Uterus (tissue), 3 donors: ENCODE measurements at regions not wholly inside any gene's neighbourhood (a gene's known extent, or its start where the extent isn't known, plus 50 kb on each side); places are given as distances from the start of the nearest gene placed in this dataset.

Experiments used
- DNase-seq, 2 donors: peaks; one replicate each; pipeline ENCODE4 v3.0.0-alpha.2; 2019 to 2020
- H3K27ac ChIP-seq, 2 donors: fragments of 200-600 bp; sonication (generic); 1 replicate in 1 of 2; 2 replicates in 1 of 2; pipeline ENCODE4 v1.5.1; 2016 to 2018
- H3K27me3 ChIP-seq, 2 donors: fragments of 200-600 bp; sonication (generic); one replicate each; pipeline ENCODE4 v1.5.1; 2018 to 2019; ENCODE audit warnings: control low read depth in 1 of 2
- H3K36me3 ChIP-seq, 2 donors: fragments of 200-600 bp; sonication (generic); one replicate each; pipeline ENCODE4 v1.5.1; 2019; ENCODE audit warnings: control low read depth in 1 of 2
- H3K4me1 ChIP-seq, 2 donors: fragments of 200-600 bp; sonication (generic); one replicate each; pipeline ENCODE4 v1.5.1; 2018 to 2019; ENCODE audit warnings: control low read depth in 1 of 2
- H3K4me3 ChIP-seq, 2 donors: fragments of 200-600 bp; sonication (generic); 1 replicate in 1 of 2; 2 replicates in 1 of 2; pipeline ENCODE4 v1.5.1; 2018 to 2019; ENCODE audit warnings: mild to moderate bottlenecking in 1 of 2
- H3K9me3 ChIP-seq, 2 donors: fragments of 200-600 bp; sonication (generic); one replicate each; pipeline ENCODE4 v1.5.1; 2019; ENCODE audit warnings: control low read depth in 1 of 2
- CTCF ChIP-seq, 4 experiments: fragments of 200-600 bp in 2 of 4; fragments of 450-650 bp in 2 of 4; sonication (generic) in 2 of 4; IDR thresholded peaks; one replicate each; pipeline ENCODE4 v1.5.1; 2016 to 2019; ENCODE audit warnings: antibody characterized with exemption in 4 of 4, mild to moderate bottlenecking in 2 of 4, moderate library complexity in 1 of 4
- POLR2A ChIP-seq, 2 donors: fragments of 450-650 bp; IDR thresholded peaks; one replicate each; pipeline ENCODE4 v1.6.1; 2016; ENCODE audit warnings: antibody characterized with exemption in 2 of 2, mild to moderate bottlenecking in 1 of 2, moderate library complexity in 1 of 2
- intact Hi-C: fragments of 100-400 bp; cut with DNase I; formaldehyde crosslinking; loops from one replicate; pipeline ENCODE4 v1.15.1; 2023; ENCODE audit warnings: low total_unique reads
- donor health status: DM: yes; HTN: yes; CAD: no.

- Histone ChIP-seq H3K4me3 (no peak overlapping the region), H3K27me3 (no peaks in the 10 kb centered on the region), H3K36me3 (no peaks in the 10 kb centered on the region), H3K27ac (no peak overlapping the region), H3K4me1 (no peaks in the 10 kb centered on the region), H3K9me3 (no peaks in the 10 kb centered on the region)
- intact Hi-C loops: no loop called here
- DNase-seq: no peak
- TF ChIP-seq CTCF (IDR thresholded peaks at IDR 0.05) (no peak), POLR2A (IDR thresholded peaks at IDR 0.05) (no peak)
These were observed 464.2 kb downstream of the CCDC85A start for GRCh38 chr2:56647997-56648396.

- no peak overlapping the region for H3K4me3 ChIP-seq
- no peak overlapping the region for H3K27ac ChIP-seq
- intact Hi-C loops: no loop called here
- DNase-seq: no peak
- H3K36me3 ChIP-seq: no peaks in the 10 kb centered on the region
- no peaks in the 10 kb centered on the region for H3K4me1 ChIP-seq
- H3K9me3 ChIP-seq: no peaks in the 10 kb centered on the region
- TF ChIP-seq CTCF (IDR thresholded peaks at IDR 0.05): no peak
- no peak for TF ChIP-seq POLR2A (IDR thresholded peaks at IDR 0.05)
- H3K27me3 ChIP-seq: no peaks in the 10 kb centered on the region
These were observed 465.0 kb downstream of the CCDC85A start for GRCh38 chr2:56648802-56649201.

- no peak for DNase-seq
- no peaks in the 10 kb centered on the region for H3K27me3 ChIP-seq
- H3K9me3 ChIP-seq: no peaks in the 10 kb centered on the region
- H3K4me1 ChIP-seq: no peaks in the 10 kb centered on the region
- H3K36me3 ChIP-seq: no peaks in the 10 kb centered on the region
- no peak for TF ChIP-seq POLR2A (IDR thresholded peaks at IDR 0.05)
- no peak for TF ChIP-seq CTCF (IDR thresholded peaks at IDR 0.05)
- H3K4me3 ChIP-seq: no peak overlapping the region
- no peak overlapping the region for H3K27ac ChIP-seq
- intact Hi-C loops: no loop called here
These were observed 471.1 kb downstream of the CCDC85A start for GRCh38 chr2:56654936-56655335.

GRCh38 chr2:56656826-56657225 is 473.0 kb downstream of the CCDC85A start:
- H3K27ac ChIP-seq: no peak overlapping the region
- no peaks in the 10 kb centered on the region for H3K27me3 ChIP-seq
- H3K36me3 ChIP-seq: no peaks in the 10 kb centered on the region
- no peaks in the 10 kb centered on the region for H3K4me1 ChIP-seq
- no peak overlapping the region for H3K4me3 ChIP-seq
- no peak for DNase-seq
- no peak for TF ChIP-seq POLR2A (IDR thresholded peaks at IDR 0.05)
- no peak for TF ChIP-seq CTCF (IDR thresholded peaks at IDR 0.05)
- intact Hi-C loops: no loop called here
- H3K9me3 ChIP-seq: no peaks in the 10 kb centered on the region

GRCh38 chr2:56666777-56667176 is 483.0 kb downstream of the CCDC85A start:
- TF ChIP-seq POLR2A (IDR thresholded peaks at IDR 0.05) (no peak), CTCF (IDR thresholded peaks at IDR 0.05) (no peak)
- Histone ChIP-seq H3K4me1 (no peaks in the 10 kb centered on the region), H3K36me3 (no peaks in the 10 kb centered on the region), H3K27me3 (no peaks in the 10 kb centered on the region), H3K27ac (no peak overlapping the region), H3K4me3 (no peak overlapping the region), H3K9me3 (no peaks in the 10 kb centered on the region)
- intact Hi-C loops: no loop called here
- DNase-seq: no peak
